Ishikawa (cell line): ENCODE measurements at regions not wholly inside any gene's neighbourhood (a gene's known extent, or its start where the extent isn't known, plus 50 kb on each side); places are given as distances from the start of the nearest gene placed in this dataset.

Experiments
- CEBPB ChIP-seq: IDR thresholded peaks from 2 replicates; pipeline ENCODE4 v1.6.1; 2012
- CREB1 ChIP-seq: IDR thresholded peaks from 2 replicates; pipeline ENCODE4 v1.6.1; 2012; ENCODE audit warnings: low read depth
- EGR1 ChIP-seq: IDR thresholded peaks from 2 replicates; pipeline ENCODE4 v1.6.1; 2012
- EP300 ChIP-seq: IDR thresholded peaks from 2 replicates; pipeline ENCODE4 v1.6.1; 2012; ENCODE audit warnings: borderline replicate concordance
- FOXM1 ChIP-seq: IDR thresholded peaks from 2 replicates; pipeline ENCODE4 v1.6.1; 2012; ENCODE audit warnings: low read depth, borderline replicate concordance
- MAX ChIP-seq: IDR thresholded peaks from 2 replicates; pipeline ENCODE4 v1.6.1; 2012
- NFIC ChIP-seq: IDR thresholded peaks from 2 replicates; pipeline ENCODE4 v1.6.1; 2012
- RAD21 ChIP-seq: IDR thresholded peaks from 2 replicates; pipeline ENCODE4 v1.6.1; 2012; ENCODE audit warnings: low read depth
- REST ChIP-seq: IDR thresholded peaks from 2 replicates; pipeline ENCODE4 v1.6.1; 2012; ENCODE audit warnings: low read depth, mild to moderate bottlenecking
- TAF1 ChIP-seq: IDR thresholded peaks from 2 replicates; pipeline ENCODE4 v1.6.1; 2012; ENCODE audit warnings: low read depth, mild to moderate bottlenecking
- TCF12 ChIP-seq: IDR thresholded peaks from 2 replicates; pipeline ENCODE4 v1.6.1; 2012; ENCODE audit warnings: low read depth
- TEAD4 ChIP-seq: IDR thresholded peaks from 2 replicates; pipeline ENCODE4 v1.6.1; 2012
- USF1 ChIP-seq: IDR thresholded peaks from 2 replicates; pipeline ENCODE4 v1.6.1; 2012
- YY1 ChIP-seq: IDR thresholded peaks from 2 replicates; pipeline ENCODE4 v1.6.1; 2012; ENCODE audit warnings: low read depth
- ZBTB7A ChIP-seq: IDR thresholded peaks from 2 replicates; pipeline ENCODE4 v1.6.1; 2012; ENCODE audit warnings: low read depth

- TF ChIP-seq USF1 (no peak), EGR1 (no peak), CREB1 (no peak), MAX (no peak), YY1 (no peak), CEBPB (no peak), TAF1 (no peak), RAD21 (no peak), FOXM1 (no peak), EP300 (no peak), TEAD4 (no peak), NFIC (no peak), TCF12 (no peak), REST (no peak), ZBTB7A (no peak)
These were observed 913.4 kb downstream of the TLE1 start for GRCh38 chr9:80775971-80776370.

GRCh38 chr9:80775530-80775929, 913.8 kb downstream of the TLE1 start:
- TF ChIP-seq NFIC = no peak
- TF ChIP-seq YY1 = no peak
- TF ChIP-seq EP300 = no peak
- TF ChIP-seq MAX = no peak
- no peak for TF ChIP-seq REST
- TF ChIP-seq CREB1 = no peak
- TF ChIP-seq TCF12 = no peak
- no peak for TF ChIP-seq CEBPB
- no peak for TF ChIP-seq FOXM1
- no peak for TF ChIP-seq TAF1
- no peak for TF ChIP-seq USF1
- TF ChIP-seq EGR1 = no peak
- no peak for TF ChIP-seq TEAD4

GRCh38 chr9:80771555-80772347, 917.6 kb downstream of the TLE1 start:
- TF ChIP-seq FOXM1 (no peak), TEAD4 (no peak), CEBPB (no peak), MAX (no peak), REST (no peak), TCF12 (no peak), TAF1 (no peak), ZBTB7A (no peak), NFIC (no peak), YY1 (no peak), CREB1 (no peak), EP300 (no peak), USF1 (no peak), EGR1 (no peak), RAD21 (no peak)

- TF ChIP-seq REST (no peak), ZBTB7A (no peak), EP300 (no peak), TEAD4 (no peak), YY1 (no peak), TAF1 (no peak), TCF12 (no peak), CEBPB (no peak), MAX (no peak), EGR1 (no peak), CREB1 (no peak), RAD21 (no peak), USF1 (no peak), NFIC (no peak), FOXM1 (no peak)
These were observed 925.8 kb downstream of the TLE1 start for GRCh38 chr9:80763536-80763935.
